ENCODE measurements at regions not wholly inside any gene's neighbourhood (a gene's known extent, or its start where the extent isn't known, plus 50 kb on each side); places are given as distances from the start of the nearest gene placed in this dataset.

GRCh38 chr12:65603438-65604351 is 220.6 kb upstream of the HMGA2 start:
- H3K4me3 ChIP-seq, result peak overlapping the region; percentile 30
- peak overlapping the region; percentile 35 for H3K27ac ChIP-seq (ENCODE audit: extremely low read depth, low read depth, low read length)
- FAIRE-seq (no peak), ATAC-seq (peak; percentile 62), DNase-seq (ENCODE audit: extremely low read depth in 1 of 4, low spot score in 3 of 4) (peak in 3 of 4 experiments; percentile 9 to 30 (median 25))
- H3K36me3 ChIP-seq (ENCODE audit: control insufficient read depth, insufficient read depth, low read length), result no peaks in the 10 kb centered on the region
- WGBS (ENCODE audit: insufficient coverage, low coverage, missing lambda C conversion rate), result 5% methylated on average over 7 of the region's 8 CpGs
- TF ChIP-seq BRF2 (IDR thresholded peaks at IDR 0.05; ENCODE audit: borderline replicate concordance, insufficient read depth, insufficient read length) (no peak), ZNF134 (CRISPR knock-in tag; conservative IDR thresholded peaks at IDR 0.05) (0 out of 2 replicates have a peak, but pooled peaks have one; percentile 34), POLR2AphosphoS2 (IDR thresholded peaks at IDR 0.05; ENCODE audit: low read length) (no peak), ZNF175 (CRISPR knock-in tag; IDR thresholded peaks at IDR 0.05; ENCODE audit: low read depth) (0 out of 2 replicates have a peak, but pooled peaks have one; percentile 20)
- peaks cover 2% of the 10 kb centered on the region; the same call in 1 of the 2 replicates for H3K9me3 ChIP-seq (replicated peaks; ENCODE audit: control insufficient read depth, insufficient read depth, low read depth, low read length)
- peaks cover 0 to 9% of the 10 kb centered on the region in 2 experiments; a peak in 2 of 5 replicates for H3K4me1 ChIP-seq (replicated peaks in 1 of 2; ENCODE audit: control insufficient read depth in 2 of 2, insufficient read depth in 2 of 2, low read length in 2 of 2)
- in situ Hi-C loops (cut with MboI) (no loop called here), intact Hi-C loops (cut with micrococcal nuclease) (loop anchor here (1.0 to 5.0 kb wide), 3 partner anchors 46 to 82 kb away; no protein-coding TSS in a partner anchor)
- no peaks in the 10 kb centered on the region for H3K27me3 ChIP-seq (ENCODE audit: control insufficient read depth in 2 of 2, insufficient read depth in 2 of 2, low read length in 2 of 2)
- no TSS peak for BruUV-seq (replicated peaks)
- H3K79me2 ChIP-seq (ENCODE audit: control insufficient read depth, insufficient read depth, low read length), result no peaks in the 10 kb centered on the region
- no peaks in the 10 kb centered on the region for H3K9me1 ChIP-seq (ENCODE audit: control insufficient read depth, insufficient read depth, low read length)
- peak overlapping the region; percentile 83 for H3K4me2 ChIP-seq (ENCODE audit: insufficient read depth, low read length)
- no peaks in the 10 kb centered on the region for H4K20me1 ChIP-seq (replicated peaks; ENCODE audit: control insufficient read depth, insufficient read depth, low read length)
- ChIA-PET POLR2A (interaction anchor here (0.5 to 0.9 kb wide), 2 partner anchors 155 to 372 kb away, joined by 3 read pairs; no protein-coding TSS in a partner anchor), CTCF (ENCODE audit: low intra/inter-chr PET ratio) (no interaction called here)
- peak overlapping the region; percentile 14 to 50; a peak in 2 of 4 replicates for H3K9ac ChIP-seq (ENCODE audit: insufficient read depth in 1 of 2, low read depth in 2 of 2, low read length in 2 of 2)
- H2AFZ ChIP-seq (ENCODE audit: low read depth, low read length), result peak overlapping the region; percentile 72
